ENCODE measurements at regions not wholly inside any gene's neighbourhood (a gene's known extent, or its start where the extent isn't known, plus 50 kb on each side); places are given as distances from the start of the nearest gene placed in this dataset.

- Histone ChIP-seq H3K4me3 (no peak overlapping the region), H3K27ac (no peak overlapping the region), H3K36me3 (no peaks in the 10 kb centered on the region), H3K27me3 (no peaks in the 10 kb centered on the region), H3K9me3 (no peaks in the 10 kb centered on the region), H3K4me1 (peaks cover 0 to 10% (median 0%) of the 10 kb centered on the region in 3 donors)
- ATAC-seq: no peak
- TF ChIP-seq CTCF (IDR thresholded peaks at IDR 0.05): no peak
- no peak for TF ChIP-seq EP300 (IDR thresholded peaks at IDR 0.05)
- TF ChIP-seq POLR2A (IDR thresholded peaks at IDR 0.05): no peak
- TF ChIP-seq POLR2AphosphoS5 (IDR thresholded peaks at IDR 0.05): no peak
- WGBS, 2 donors (ENCODE audit: low coverage in 1 of 2): 80 to 83% methylated on average over 3 of the region's 3 CpGs
Observed at GRCh38 chr4:44931720-44932119, 205.4 kb upstream of the GNPDA2 start.

GRCh38 chr4:44928785-44929184 is 202.4 kb upstream of the GNPDA2 start:
- Histone ChIP-seq H3K9me3 (no peaks in the 10 kb centered on the region), H3K36me3 (no peaks in the 10 kb centered on the region), H3K4me3 (no peak overlapping the region), H3K27ac (no peak overlapping the region), H3K27me3 (no peaks in the 10 kb centered on the region), H3K4me1 (peaks cover 0 to 10% (median 0%) of the 10 kb centered on the region in 3 donors)
- no peak for ATAC-seq
- TF ChIP-seq POLR2AphosphoS5 (IDR thresholded peaks at IDR 0.05) (no peak), CTCF (IDR thresholded peaks at IDR 0.05) (no peak), EP300 (IDR thresholded peaks at IDR 0.05) (no peak), POLR2A (IDR thresholded peaks at IDR 0.05) (no peak)
- WGBS, 2 donors (ENCODE audit: low coverage in 1 of 2): 37 to 48% methylated on average over 2 of the region's 2 CpGs

GRCh38 chr4:44927399-44928380 is 201.3 kb upstream of the GNPDA2 start:
- H3K27me3 ChIP-seq: no peaks in the 10 kb centered on the region
- 58% methylated on average over 4 of the region's 4 CpGs for WGBS, 2 donors (ENCODE audit: low coverage in 1 of 2)
- H3K9me3 ChIP-seq: no peaks in the 10 kb centered on the region
- no peak for TF ChIP-seq POLR2AphosphoS5 (IDR thresholded peaks at IDR 0.05)
- TF ChIP-seq CTCF (IDR thresholded peaks at IDR 0.05): peak; percentile 38 to 64 (median 50)
- no peak for TF ChIP-seq EP300 (IDR thresholded peaks at IDR 0.05)
- no peak for TF ChIP-seq POLR2A (IDR thresholded peaks at IDR 0.05)
- no peak for ATAC-seq
- peaks cover 0 to 10% (median 0%) of the 10 kb centered on the region in 3 donors for H3K4me1 ChIP-seq
- H3K27ac ChIP-seq: no peak overlapping the region
- H3K36me3 ChIP-seq: no peaks in the 10 kb centered on the region
- no peak overlapping the region for H3K4me3 ChIP-seq

GRCh38 chr4:44916411-44916810 is 190.1 kb upstream of the GNPDA2 start:
- peak overlapping the region in 2 of 4 donors; percentile 29 for H3K27ac ChIP-seq
- H3K4me1 ChIP-seq: no peaks in the 10 kb centered on the region
- no peaks in the 10 kb centered on the region for H3K36me3 ChIP-seq
- no peak for ATAC-seq
- WGBS, 2 donors (ENCODE audit: low coverage in 1 of 2): 13 to 26% methylated on average over 3 of the region's 3 CpGs
- H3K4me3 ChIP-seq: peak overlapping the region; percentile 36 to 48
- no peaks in the 10 kb centered on the region for H3K27me3 ChIP-seq
- H3K9me3 ChIP-seq: no peaks in the 10 kb centered on the region
- TF ChIP-seq EP300 (IDR thresholded peaks at IDR 0.05): no peak
- TF ChIP-seq CTCF (IDR thresholded peaks at IDR 0.05): no peak
- no peak for TF ChIP-seq POLR2A (IDR thresholded peaks at IDR 0.05)
- no peak for TF ChIP-seq POLR2AphosphoS5 (IDR thresholded peaks at IDR 0.05)

GRCh38 chr4:44914748-44915147 is 188.4 kb upstream of the GNPDA2 start:
- H3K27ac ChIP-seq: no peak overlapping the region
- no peaks in the 10 kb centered on the region for H3K36me3 ChIP-seq
- no peak overlapping the region for H3K4me3 ChIP-seq
- H3K27me3 ChIP-seq: no peaks in the 10 kb centered on the region
- no peaks in the 10 kb centered on the region for H3K9me3 ChIP-seq
- H3K4me1 ChIP-seq: no peaks in the 10 kb centered on the region
- TF ChIP-seq POLR2AphosphoS5 (IDR thresholded peaks at IDR 0.05) (no peak), CTCF (IDR thresholded peaks at IDR 0.05) (no peak), POLR2A (IDR thresholded peaks at IDR 0.05) (no peak), EP300 (IDR thresholded peaks at IDR 0.05) (no peak)
- WGBS, 2 donors (ENCODE audit: low coverage in 1 of 2): 90 to 100% methylated on average over 2 of the region's 2 CpGs
- no peak for ATAC-seq
